DMS53 treated with DMSO at 0.1 percent for 48 hours (cell line): ENCODE measurements at regions not wholly inside any gene's neighbourhood (a gene's known extent, or its start where the extent isn't known, plus 50 kb on each side); places are given as distances from the start of the nearest gene placed in this dataset.
A peak's percentile ranks its signal among the peaks of the same experiment; 100 is the strongest.
"Not testable (repeated sequence)": the region's sequence is repeated elsewhere in the genome, so short reads cannot be mapped to it uniquely, and the experiment has no call there.

ENCODE experiments used
- DNase-seq: peaks from one replicate; lab custom pipeline; 2025; ENCODE audit not compliant: unreplicated experiment; lab: John Stamatoyannopoulos, UW

- peak; percentile 4 for DNase-seq
These were observed 398.1 kb upstream of the PITX2 start for GRCh38 chr4:111020961-111021360.

DNA sequence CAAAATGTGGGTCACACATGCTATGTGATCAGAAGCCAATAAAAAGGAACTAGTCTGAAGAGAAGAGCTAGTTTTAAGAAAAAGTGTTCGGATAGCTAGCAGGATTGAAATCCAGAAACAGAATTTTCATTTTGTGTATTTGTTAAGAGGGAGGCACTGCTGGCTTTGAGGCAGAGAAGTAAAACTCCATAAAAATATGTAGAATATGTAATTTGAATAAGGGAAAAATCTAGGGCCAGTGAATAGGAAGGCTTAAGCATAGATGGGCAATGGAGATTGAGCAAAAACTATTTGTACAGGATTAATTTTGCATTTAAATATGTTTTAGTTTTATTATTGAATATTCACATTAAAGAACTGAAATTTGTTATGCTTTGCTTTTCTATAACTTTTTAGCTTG lies 399.9 kb upstream of the PITX2 start:
- DNase-seq, result no peak

DNA sequence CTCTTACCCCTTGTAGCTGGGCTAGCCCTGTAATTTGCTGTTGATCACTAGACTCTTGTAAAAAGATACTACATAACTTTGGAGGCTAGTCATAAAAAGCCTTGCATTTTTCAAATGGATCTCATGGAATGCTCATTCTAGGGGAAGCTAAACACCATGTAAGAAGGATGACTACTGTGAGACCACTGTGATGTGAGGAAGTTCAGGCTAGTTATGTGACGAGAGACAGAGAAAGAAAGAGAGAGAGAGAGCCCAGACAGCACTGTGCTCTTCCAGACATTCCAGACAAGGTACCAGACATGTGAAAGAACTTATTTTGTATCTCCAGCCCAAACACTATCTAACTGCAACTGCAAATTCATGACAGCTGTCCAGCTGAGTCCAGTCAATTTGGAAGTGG lies 404.6 kb upstream of the PITX2 start:
- DNase-seq, result no peak

DNA sequence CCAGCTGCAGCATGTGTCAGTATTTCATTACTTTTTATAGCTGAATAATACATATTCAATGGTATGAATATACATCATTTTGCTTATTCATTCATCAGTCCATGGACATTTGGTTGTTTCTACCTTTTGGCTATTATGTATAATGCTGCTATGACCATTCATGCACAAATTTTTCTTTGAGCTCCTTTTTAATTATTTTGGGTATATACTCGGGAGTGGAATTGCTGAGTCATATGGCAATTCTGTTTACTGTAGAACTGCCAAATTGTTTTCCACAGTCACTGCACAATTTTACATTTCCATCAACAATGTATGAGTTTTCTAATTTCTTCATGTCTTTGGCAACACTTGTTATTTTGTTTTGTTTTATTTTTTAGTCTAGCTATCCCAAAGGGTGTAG lies 405.9 kb upstream of the PITX2 start:
- no peak for DNase-seq

- no peak for DNase-seq
These were observed 408.2 kb upstream of the PITX2 start for GRCh38 chr4:111031001-111031579.

DNA sequence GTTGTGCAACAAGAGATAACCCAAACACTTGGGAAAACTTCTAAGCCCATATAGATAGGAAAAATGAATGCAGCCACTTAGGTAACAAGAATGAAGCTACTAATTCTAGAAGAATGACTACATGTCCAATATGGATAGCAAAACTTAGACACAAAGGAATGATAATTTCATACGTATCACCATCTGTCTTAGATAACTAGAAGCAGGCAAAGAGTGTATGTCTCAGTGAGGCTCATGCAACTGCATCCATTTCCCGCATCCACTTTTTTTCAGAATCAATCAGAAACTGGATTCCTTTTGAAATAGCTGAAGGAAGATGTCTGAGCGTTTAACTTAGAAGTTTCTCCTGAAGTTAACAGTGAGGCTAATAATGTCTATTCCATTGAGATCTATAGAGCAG lies 408.7 kb upstream of the PITX2 start:
- no peak for DNase-seq

DNA sequence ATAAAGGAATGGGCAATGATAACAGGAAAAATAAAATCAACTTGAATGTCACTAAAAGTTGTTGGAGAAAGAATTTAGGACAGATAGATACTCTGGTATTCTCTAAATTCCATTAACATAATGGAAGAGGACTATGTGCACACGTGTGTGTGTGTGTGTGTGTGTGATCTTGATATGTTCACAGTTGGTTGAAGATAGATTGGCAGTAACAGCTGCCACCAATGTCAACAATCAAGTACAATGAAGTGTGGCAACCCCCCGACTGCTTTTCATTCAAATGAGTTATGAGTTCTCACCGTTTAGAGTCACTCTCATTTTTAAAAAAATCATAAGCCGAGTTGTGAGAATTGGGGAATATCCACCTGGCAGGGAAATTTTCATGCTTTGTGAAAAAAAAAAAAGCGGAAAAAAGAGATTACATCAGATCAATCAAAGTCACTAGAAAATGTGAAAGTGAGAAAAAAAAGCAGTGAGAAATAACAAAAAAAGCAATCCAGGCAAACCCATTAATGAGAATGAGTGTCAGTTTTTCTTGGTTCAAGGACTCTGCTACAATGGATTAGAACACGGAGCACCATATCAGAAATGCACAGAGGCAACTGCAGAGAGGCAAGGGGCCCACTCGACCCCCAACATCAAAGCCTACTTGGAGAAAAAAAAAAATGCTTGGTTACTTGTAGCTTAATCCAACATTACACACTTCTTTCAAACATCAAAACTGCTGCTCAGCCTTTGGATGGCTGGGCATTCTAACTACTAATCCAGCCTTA lies 414.9 kb upstream of the PITX2 start:
- peak; percentile 12 for DNase-seq

DNA sequence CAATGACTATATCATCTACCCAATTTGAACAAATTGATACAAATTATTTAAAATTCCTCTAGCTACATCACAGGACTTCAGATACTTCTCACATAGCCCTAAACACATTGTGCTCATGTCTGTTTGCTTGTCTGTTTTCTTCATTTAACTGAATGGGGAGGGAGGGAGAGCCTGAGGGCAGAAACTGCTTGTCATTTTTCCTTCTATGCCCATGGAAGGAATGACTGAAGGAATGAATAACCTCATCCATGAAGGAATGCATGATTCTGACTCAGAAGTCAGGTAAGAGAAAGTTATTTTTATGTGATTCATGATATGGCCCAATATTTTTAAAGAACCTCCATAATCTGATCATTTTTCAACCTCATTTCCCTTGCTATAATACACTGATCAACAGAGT lies 418.0 kb upstream of the PITX2 start:
- no peak for DNase-seq

DNA sequence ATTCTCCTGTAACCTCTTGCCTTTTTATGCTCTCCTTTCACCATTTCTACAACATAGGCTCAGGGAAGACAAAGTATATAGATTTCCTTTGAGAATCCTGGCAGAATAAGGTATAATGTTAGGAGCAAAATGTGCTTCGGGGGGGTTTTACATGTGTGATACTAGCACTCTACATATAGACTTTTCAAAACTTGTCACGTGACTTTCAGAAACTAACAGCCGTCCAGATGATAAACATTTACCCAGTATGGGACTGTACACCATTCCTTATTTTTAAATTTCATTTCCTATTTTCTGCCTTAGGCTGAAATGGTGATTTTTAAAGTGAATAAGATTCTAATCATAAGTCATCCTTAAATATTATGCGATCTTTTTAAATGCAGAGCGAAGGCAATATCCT lies 420.4 kb upstream of the PITX2 start:
- DNase-seq, result no peak

- no peak for DNase-seq
These were observed 423.1 kb upstream of the PITX2 start for GRCh38 chr4:111045992-111046391.

GRCh38 chr4:111046811-111047210 lies 423.9 kb upstream of the PITX2 start:
- DNase-seq, result no peak

DNA sequence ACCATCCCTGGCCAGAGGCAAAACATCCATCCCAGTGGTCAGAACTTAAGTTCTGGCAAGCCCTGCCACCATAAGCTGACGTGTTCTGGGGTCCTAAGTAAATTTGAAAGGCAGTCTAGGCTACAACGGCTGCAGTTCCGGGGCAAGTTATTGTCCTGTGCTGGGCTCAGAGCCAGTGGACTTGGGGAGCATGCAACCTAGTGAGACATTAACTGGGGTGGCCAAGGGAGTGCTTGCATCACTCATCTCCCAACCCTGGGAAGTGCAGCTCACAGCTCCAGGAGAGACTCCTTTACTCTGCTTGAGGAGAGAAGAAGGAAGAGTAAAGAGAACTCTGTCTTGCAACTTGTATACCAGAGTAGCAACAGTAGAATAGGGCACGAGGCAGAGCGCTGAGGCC lies 425.4 kb upstream of the PITX2 start:
- DNase-seq, result no peak

DNA sequence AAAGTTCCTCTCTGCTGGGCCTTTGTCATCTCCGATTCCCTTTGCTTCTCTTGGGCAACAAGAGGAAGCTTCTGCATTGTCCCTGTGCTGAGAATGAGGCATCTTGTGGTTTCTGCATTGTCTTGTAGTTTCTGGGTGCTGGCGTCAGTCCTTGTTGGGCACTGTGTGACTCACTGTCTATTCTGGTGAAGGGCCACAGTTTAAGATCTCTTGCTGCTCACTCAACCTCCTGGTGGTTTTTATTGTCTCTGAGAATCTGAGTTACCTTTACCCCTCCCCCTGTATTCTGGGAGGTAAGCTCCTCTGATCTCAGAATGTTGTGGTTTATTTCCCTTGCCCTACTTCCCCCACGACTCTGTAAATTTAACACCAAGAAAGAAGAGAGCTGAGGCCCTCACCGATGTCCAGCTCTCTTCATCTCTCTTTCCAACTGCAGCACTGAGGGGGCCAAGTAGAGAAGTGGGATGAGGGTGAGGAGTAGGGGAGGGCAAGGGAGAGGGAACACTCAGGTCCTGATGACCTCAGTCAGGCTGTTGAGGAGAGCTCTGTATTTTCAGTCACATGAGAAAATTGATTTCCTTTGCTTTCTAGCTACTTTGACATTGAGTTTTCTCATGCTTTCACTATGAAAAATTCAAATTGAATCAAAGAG lies 441.6 kb upstream of the PITX2 start:
- no peak for DNase-seq

DNA sequence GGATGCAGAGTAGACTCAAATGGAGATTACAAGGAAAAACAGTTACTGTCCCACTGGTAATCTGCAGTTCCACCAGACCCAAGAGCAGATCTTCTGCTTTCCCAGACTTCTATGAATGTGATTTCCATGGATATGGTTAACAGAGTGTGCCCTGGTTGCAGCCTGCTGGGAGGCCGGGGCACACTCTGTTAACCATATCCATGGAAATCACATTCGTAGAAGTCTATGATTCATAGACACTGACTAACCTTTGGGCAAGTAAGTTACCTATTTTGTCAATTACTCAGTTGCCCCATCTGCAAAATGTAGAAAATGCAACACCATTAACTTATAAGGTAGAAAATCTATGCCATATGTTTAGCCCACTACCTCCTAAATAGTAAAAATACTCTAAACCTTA lies 443.1 kb upstream of the PITX2 start:
- no peak for DNase-seq

- DNase-seq, result no peak
These were observed 443.6 kb upstream of the PITX2 start for GRCh38 chr4:111066447-111066846.

DNA sequence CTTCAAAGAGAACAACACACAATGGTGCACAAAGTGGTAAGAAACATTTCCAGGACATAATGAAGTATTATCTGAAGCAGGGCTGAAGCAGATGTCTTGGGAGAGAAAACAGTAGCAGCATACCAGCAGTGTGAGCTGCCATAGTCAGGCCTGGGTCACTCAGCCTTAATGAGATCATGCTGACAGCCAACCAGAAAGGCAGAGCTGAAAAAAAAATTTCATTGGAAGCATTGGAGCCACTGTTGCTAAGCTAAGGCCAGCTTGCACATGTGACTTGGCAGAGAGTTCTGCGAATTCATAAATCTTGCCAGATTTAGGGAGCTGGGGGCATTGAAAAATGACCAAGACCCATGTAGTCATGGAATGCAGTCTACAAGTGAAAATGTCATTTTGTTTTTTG lies 444.0 kb upstream of the PITX2 start:
- DNase-seq, result no peak

- no peak for DNase-seq
These were observed 446.0 kb upstream of the PITX2 start for GRCh38 chr4:111068883-111069282.

DNA sequence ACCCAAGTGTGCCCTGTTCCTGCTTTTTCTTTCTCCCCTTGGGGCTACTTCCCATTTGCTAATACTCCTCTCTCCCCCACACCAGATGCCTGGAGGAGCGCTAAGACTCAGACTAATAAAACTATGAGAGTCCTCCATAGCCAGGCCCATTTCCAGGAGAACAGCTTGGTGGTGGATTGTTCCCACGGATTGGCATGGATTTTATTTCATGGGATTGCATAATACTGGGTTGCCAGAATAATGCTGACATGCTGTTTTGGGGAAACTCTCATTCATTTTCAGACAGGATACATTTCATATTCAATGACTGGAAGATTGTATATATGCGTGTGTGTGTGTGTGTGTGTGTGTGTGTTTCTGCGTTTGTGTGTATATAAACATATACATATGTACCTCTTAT lies 447.5 kb upstream of the PITX2 start:
- no peak for DNase-seq

- no peak for DNase-seq
These were observed 451.7 kb upstream of the PITX2 start for GRCh38 chr4:111074523-111075114.

- not testable (repeated sequence) for DNase-seq
These were observed 453.4 kb upstream of the PITX2 start for GRCh38 chr4:111076299-111076698.

DNA sequence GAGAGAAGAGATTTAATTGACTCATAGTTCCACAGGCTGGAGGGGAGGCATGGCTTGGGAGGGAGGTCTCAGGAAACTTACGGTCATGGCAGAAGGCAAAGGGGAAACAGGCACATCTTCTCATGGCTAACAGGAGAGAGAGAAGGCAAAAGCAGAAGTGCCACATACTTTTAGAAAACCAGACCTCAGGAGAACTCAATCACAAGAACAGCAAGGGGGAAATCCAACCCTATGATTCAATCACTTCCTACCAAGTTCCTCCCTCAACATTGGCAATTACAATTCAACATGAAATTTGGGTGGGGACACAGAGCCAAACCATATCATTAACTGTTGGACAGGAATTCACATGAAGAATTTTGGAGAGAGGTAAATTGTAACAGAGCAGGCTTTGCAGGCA lies 485.3 kb upstream of the PITX2 start:
- DNase-seq, result no peak

GRCh38 chr4:111113591-111113990 lies 490.7 kb upstream of the PITX2 start:
- no peak for DNase-seq
